Effector memory CD8-positive, alpha-beta T cell (primary cell): ENCODE measurements at regions not wholly inside any gene's neighbourhood (a gene's known extent, or its start where the extent isn't known, plus 50 kb on each side); places are given as distances from the start of the nearest gene placed in this dataset.
"Not testable (repeated sequence)": the region's sequence is repeated elsewhere in the genome, so short reads cannot be mapped to it uniquely, and the experiment has no call there.

ENCODE experiments used
- ATAC-seq: fragments of 150-1000 bp; cut with Tn5 transposase; replicated peaks from 2 replicates; pipeline ENCODE4 v1.10.0; 2021; ENCODE audit warnings: mild to moderate bottlenecking, moderate library complexity
- DNase-seq, 3 experiments: peaks; one replicate each; pipeline ENCODE4 v3.0.0; 2021
- H3K27ac Mint-ChIP-seq, 2 donors: one replicate each; pipeline ENCODE4 v1.8.0; 2022; ENCODE audit warnings: mild to moderate bottlenecking in 2 of 2, mixed read lengths in 2 of 2, moderate library complexity in 2 of 2
- H3K27me3 Mint-ChIP-seq, 2 donors: one replicate each; pipeline ENCODE4 v1.8.0; 2022; ENCODE audit warnings: mixed read lengths in 2 of 2
- H3K36me3 Mint-ChIP-seq: one replicate; pipeline ENCODE4 v1.8.0; 2022; ENCODE audit warnings: mild to moderate bottlenecking, moderate library complexity, mixed read lengths; ENCODE audit not compliant: insufficient read depth
- H3K4me1 Mint-ChIP-seq, 2 donors: one replicate each; pipeline ENCODE4 v1.8.0; 2022; ENCODE audit warnings: low read depth in 2 of 2, mixed read lengths in 2 of 2
- H3K4me3 Mint-ChIP-seq, 2 donors: one replicate each; pipeline ENCODE4 v1.8.0; 2022; ENCODE audit warnings: mild to moderate bottlenecking in 2 of 2, mixed read lengths in 2 of 2, moderate library complexity in 2 of 2
- H3K9me3 Mint-ChIP-seq, 2 donors: one replicate each; pipeline ENCODE4 v1.8.0; 2022; ENCODE audit warnings: mixed read lengths in 2 of 2

GRCh38 chr3:191721990-191722389 lies 261.0 kb downstream of the PYDC2 start:
- DNase-seq = no peak
- Mint-ChIP-seq H3K27ac (no peak overlapping the region), H3K36me3 (no peaks in the 10 kb centered on the region), H3K9me3 (peaks cover 0 to 6% of the 10 kb centered on the region in 2 donors), H3K27me3 (no peaks in the 10 kb centered on the region), H3K4me1 (no peaks in the 10 kb centered on the region), H3K4me3 (no peak overlapping the region)
- ATAC-seq = no peak

GRCh38 chr3:191727338-191727737 lies 266.4 kb downstream of the PYDC2 start:
- Mint-ChIP-seq H3K27me3 (no peaks in the 10 kb centered on the region), H3K4me1 (no peaks in the 10 kb centered on the region), H3K9me3 (no peaks in the 10 kb centered on the region), H3K27ac (no peak overlapping the region), H3K36me3 (no peaks in the 10 kb centered on the region), H3K4me3 (no peak overlapping the region)
- DNase-seq (no peak), ATAC-seq (no peak)

- Mint-ChIP-seq H3K4me3 (no peak overlapping the region), H3K36me3 (no peaks in the 10 kb centered on the region), H3K4me1 (no peaks in the 10 kb centered on the region), H3K27ac (no peak overlapping the region), H3K9me3 (peaks cover 0 to 3% of the 10 kb centered on the region in 2 donors), H3K27me3 (no peaks in the 10 kb centered on the region)
- DNase-seq (no peak), ATAC-seq (no peak)
Observed at GRCh38 chr3:191728186-191728585, 267.2 kb downstream of the PYDC2 start.

DNA sequence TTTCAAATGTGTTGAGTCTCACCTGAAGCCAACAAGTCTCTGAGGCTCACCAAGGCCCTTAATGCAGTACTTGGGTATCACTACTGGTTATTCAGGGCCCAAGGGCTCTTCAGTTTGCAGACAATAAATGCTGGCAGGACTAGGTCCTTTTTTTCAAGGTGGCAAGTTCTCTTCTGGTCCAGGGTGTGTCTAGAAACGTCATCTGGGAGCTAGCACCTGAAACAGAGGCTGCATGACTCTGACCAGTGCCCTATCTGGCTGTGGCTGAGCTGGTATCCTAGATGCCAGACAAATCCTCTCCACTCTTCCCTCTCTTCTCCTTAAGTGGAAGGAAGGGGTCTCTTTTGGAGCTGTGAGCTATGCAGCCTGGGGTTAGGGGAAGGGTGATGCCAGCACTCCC lies 276.8 kb downstream of the PYDC2 start:
- no peak overlapping the region for H3K27ac Mint-ChIP-seq
- H3K27me3 Mint-ChIP-seq = no peaks in the 10 kb centered on the region
- DNase-seq (no peak), ATAC-seq (no peak)
- H3K4me1 Mint-ChIP-seq = no peaks in the 10 kb centered on the region
- no peaks in the 10 kb centered on the region for H3K36me3 Mint-ChIP-seq
- peaks cover 6 to 8% of the 10 kb centered on the region in 2 donors for H3K9me3 Mint-ChIP-seq
- no peak overlapping the region for H3K4me3 Mint-ChIP-seq

DNA sequence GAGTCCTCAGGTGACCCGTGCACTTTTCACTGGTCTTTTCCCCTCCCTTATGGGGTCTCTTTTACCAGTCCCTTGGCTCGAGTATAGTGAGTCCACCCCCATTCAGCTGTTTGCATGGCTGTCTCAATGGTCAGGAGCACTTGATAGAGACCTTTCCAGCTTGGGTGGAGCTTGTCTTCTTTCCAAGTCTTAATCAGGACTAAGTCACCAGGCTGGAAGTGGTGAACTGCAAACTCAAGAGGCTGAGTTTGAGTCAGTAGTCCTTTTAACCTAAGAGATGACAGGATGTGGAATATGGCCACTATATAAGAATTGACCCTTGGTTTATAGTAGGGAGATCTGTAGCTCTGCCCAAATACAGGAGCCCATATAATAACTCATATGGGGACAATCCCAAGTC lies 279.7 kb downstream of the PYDC2 start:
- ATAC-seq = no peak
- Mint-ChIP-seq H3K27ac (no peak overlapping the region), H3K4me3 (no peak overlapping the region), H3K27me3 (no peaks in the 10 kb centered on the region), H3K36me3 (no peaks in the 10 kb centered on the region), H3K4me1 (no peaks in the 10 kb centered on the region), H3K9me3 (peaks cover 6% of the 10 kb centered on the region in 2 donors)
- no peak for DNase-seq

GRCh38 chr3:191741847-191742350 lies 280.9 kb downstream of the PYDC2 start:
- not testable (repeated sequence) for DNase-seq, H3K36me3 Mint-ChIP-seq, H3K9me3 Mint-ChIP-seq, H3K4me1 Mint-ChIP-seq, H3K27me3 Mint-ChIP-seq, H3K4me3 Mint-ChIP-seq, H3K27ac Mint-ChIP-seq, ATAC-seq

- Mint-ChIP-seq H3K36me3 (no peaks in the 10 kb centered on the region), H3K4me1 (no peaks in the 10 kb centered on the region), H3K27ac (no peak overlapping the region), H3K9me3 (peaks cover 6 to 8% of the 10 kb centered on the region in 2 donors), H3K4me3 (no peak overlapping the region), H3K27me3 (no peaks in the 10 kb centered on the region)
- no peak for DNase-seq
- ATAC-seq = no peak
Observed at GRCh38 chr3:191743283-191743682, 282.3 kb downstream of the PYDC2 start.

- Mint-ChIP-seq H3K4me3 (no peak overlapping the region), H3K27ac (no peak overlapping the region), H3K9me3 (peaks cover 1 to 8% of the 10 kb centered on the region in 2 donors), H3K4me1 (no peaks in the 10 kb centered on the region), H3K27me3 (no peaks in the 10 kb centered on the region), H3K36me3 (no peaks in the 10 kb centered on the region)
- ATAC-seq (no peak), DNase-seq (no peak)
Observed at GRCh38 chr3:191750618-191751017, 289.7 kb downstream of the PYDC2 start.

DNA sequence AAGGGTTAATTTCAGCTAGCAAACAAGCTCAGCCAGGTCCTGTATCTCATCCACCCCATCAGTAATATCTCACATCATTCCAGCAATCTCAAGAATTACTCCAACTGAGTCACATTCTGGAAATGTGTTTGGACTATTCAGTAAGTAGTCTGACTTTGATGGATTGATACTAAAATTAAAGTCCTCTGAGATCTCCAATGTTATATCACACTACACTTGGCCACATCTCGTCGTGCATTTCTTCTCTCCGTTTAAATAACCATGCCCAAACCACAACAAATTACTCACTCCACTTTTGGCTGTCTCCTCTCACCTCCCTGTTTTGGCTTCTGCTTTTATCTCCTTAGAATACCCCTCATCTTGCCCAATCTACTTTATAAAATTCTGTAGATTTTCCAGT lies 292.2 kb downstream of the PYDC2 start:
- no peak overlapping the region for H3K4me3 Mint-ChIP-seq
- no peaks in the 10 kb centered on the region for H3K27me3 Mint-ChIP-seq
- H3K27ac Mint-ChIP-seq = no peak overlapping the region
- H3K36me3 Mint-ChIP-seq = no peaks in the 10 kb centered on the region
- no peak for DNase-seq
- H3K9me3 Mint-ChIP-seq = peaks cover 0 to 19% of the 10 kb centered on the region in 2 donors
- ATAC-seq = no peak
- no peaks in the 10 kb centered on the region for H3K4me1 Mint-ChIP-seq

DNA sequence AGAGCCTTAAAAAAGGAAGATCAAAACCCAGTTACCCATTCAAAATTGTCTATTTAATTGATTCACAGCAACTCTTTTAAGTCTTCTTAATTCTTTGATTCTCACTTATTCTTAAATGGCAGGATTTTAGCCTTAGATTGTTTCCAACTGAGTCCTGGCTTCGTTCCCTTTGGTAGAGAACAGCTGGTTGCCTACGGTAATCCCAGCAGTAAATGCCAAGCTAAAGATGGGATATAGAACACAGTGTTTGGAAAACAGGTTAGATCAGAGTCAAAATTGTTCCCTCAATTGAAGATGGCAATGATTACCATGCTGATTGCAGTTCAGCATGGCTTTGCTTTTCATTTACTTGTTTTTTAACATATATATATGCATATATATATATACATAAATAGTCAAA lies 300.9 kb downstream of the PYDC2 start:
- Mint-ChIP-seq H3K9me3 (peaks cover 7 to 11% of the 10 kb centered on the region in 2 donors), H3K4me1 (no peaks in the 10 kb centered on the region), H3K36me3 (no peaks in the 10 kb centered on the region), H3K27ac (no peak overlapping the region), H3K4me3 (no peak overlapping the region), H3K27me3 (no peaks in the 10 kb centered on the region)
- no peak for DNase-seq
- no peak for ATAC-seq

DNA sequence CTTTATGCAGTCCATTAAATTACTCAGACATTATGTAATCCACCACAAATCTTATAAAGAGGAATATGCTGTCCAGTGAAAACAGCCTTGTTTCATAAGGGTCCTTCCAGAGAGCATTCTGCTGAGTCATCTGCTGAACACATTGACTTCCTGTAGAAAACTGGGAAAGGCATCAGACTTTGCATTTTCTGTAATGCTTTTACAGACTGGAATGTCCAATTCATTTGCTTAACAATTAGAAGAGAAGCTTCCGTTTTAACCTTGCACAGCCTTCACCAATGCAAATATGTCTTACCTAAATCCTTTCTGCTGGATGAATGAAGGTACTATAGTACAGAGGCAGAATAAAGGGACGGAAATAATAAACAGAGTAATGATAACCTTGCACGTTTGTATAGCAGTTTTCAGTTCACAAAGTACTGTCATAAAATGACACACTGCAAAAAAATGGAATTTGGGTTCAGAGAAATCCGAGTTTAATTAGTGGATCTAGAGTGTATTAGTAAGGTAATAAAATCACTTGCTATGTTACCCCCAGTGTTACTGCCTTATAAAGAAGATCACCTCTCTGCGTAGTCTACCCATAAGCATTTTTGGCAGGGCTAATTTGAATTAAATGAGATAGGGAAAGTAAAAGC lies 301.5 kb downstream of the PYDC2 start:
- no peaks in the 10 kb centered on the region for H3K36me3 Mint-ChIP-seq
- H3K4me1 Mint-ChIP-seq = no peaks in the 10 kb centered on the region
- H3K27me3 Mint-ChIP-seq = no peaks in the 10 kb centered on the region
- DNase-seq = no peak
- no peak overlapping the region for H3K27ac Mint-ChIP-seq
- peaks cover 2 to 11% of the 10 kb centered on the region in 2 donors for H3K9me3 Mint-ChIP-seq
- ATAC-seq = no peak
- no peak overlapping the region for H3K4me3 Mint-ChIP-seq

DNA sequence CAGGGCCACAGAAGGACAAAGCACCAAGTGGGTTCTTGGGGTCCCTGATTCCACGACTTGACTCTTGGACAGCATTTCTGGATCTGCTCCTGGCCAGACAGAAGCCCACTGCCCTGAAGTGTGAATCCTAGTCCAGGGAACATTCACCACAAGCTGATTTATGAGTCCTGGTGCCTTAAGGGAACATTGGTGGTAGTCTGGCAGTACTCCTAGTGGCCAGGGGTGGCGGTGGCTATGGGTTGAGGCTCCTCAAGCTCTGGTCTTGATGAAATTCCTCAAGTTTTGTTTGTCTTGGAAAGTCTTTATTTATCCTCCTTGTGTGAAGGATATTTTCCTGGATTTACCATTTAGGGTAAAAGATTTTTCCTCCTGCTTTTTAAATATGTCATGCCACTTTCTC lies 307.5 kb downstream of the PYDC2 start:
- H3K36me3 Mint-ChIP-seq = no peaks in the 10 kb centered on the region
- no peak for DNase-seq
- no peak overlapping the region for H3K4me3 Mint-ChIP-seq
- ATAC-seq = no peak
- H3K4me1 Mint-ChIP-seq = no peaks in the 10 kb centered on the region
- no peak overlapping the region for H3K27ac Mint-ChIP-seq
- H3K9me3 Mint-ChIP-seq = peaks cover 0 to 10% of the 10 kb centered on the region in 2 donors
- H3K27me3 Mint-ChIP-seq = no peaks in the 10 kb centered on the region

DNA sequence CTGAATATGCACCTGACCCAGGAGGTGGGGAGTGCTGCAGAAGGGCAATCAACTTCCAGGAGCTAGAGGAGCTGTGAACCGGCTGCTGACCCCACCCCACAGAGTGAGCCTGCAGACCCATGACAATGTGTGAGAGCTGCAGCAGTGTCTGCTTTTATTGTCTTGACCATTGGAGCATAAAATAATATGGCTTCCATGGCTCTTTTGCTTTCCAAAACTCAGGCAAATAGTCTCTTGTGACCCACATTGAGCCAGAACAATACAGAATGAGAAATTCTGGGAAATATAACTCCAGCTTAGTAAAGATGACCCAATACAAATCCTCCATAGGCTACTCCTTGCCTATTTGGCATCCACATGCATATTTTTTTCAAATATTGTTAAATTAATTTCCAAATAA lies 309.6 kb downstream of the PYDC2 start:
- ATAC-seq (no peak), DNase-seq (no peak)
- H3K9me3 Mint-ChIP-seq = peaks cover 0 to 8% of the 10 kb centered on the region in 2 donors
- no peak overlapping the region for H3K27ac Mint-ChIP-seq
- H3K4me3 Mint-ChIP-seq = no peak overlapping the region
- H3K4me1 Mint-ChIP-seq = no peaks in the 10 kb centered on the region
- no peaks in the 10 kb centered on the region for H3K27me3 Mint-ChIP-seq
- no peaks in the 10 kb centered on the region for H3K36me3 Mint-ChIP-seq

- no peak overlapping the region for H3K27ac Mint-ChIP-seq
- H3K4me1 Mint-ChIP-seq = no peaks in the 10 kb centered on the region
- ATAC-seq = no peak
- no peaks in the 10 kb centered on the region for H3K36me3 Mint-ChIP-seq
- H3K4me3 Mint-ChIP-seq = no peak overlapping the region
- no peaks in the 10 kb centered on the region for H3K27me3 Mint-ChIP-seq
- DNase-seq = no peak
- H3K9me3 Mint-ChIP-seq = peaks cover 14 to 17% of the 10 kb centered on the region in 2 donors
Observed at GRCh38 chr3:191774485-191774884, 313.5 kb downstream of the PYDC2 start.
